ENCODE measurements at regions not wholly inside any gene's neighbourhood (a gene's known extent, or its start where the extent isn't known, plus 50 kb on each side); places are given as distances from the start of the nearest gene placed in this dataset.

DNA sequence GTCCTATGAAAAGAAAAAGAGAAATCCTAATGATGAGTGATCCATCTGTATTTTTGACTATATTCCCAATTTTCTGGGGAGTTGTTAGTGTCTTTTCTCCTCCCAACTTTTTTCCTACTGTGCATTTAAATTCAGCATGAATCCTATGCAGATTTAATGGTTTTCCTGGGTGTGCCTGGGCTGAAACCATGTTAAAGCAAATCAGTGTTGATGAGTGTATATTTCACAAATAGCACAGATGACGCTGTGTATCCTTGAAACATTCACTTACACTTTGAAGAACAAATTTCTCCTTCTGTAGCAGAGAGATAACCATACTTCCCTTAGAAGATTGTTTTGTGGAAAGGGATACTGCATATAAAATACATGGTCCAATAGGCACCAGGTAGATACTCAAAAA, 114.3 kb downstream of the TRIB2 start:
- FAIRE-seq = no peak

DNA sequence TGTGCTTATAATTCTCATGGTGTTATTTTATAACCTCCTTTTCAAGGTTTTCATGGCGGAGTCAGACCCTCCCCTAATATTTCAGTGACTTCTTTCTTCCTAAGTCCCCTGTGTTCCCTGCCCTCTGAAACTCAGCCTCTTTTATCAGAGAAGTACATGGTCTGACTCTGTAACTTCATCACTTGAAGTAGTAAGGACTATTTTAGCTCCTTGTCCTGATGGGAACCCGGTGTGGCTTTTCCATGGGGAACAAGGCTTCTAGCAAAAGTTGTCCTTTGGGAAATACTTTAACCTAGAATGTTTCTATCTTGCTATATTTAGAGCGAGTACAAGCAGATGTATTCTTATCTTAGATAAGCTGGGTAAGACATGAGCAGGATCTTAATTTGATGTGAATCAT, 117.5 kb downstream of the TRIB2 start:
- FAIRE-seq = no peak

DNA sequence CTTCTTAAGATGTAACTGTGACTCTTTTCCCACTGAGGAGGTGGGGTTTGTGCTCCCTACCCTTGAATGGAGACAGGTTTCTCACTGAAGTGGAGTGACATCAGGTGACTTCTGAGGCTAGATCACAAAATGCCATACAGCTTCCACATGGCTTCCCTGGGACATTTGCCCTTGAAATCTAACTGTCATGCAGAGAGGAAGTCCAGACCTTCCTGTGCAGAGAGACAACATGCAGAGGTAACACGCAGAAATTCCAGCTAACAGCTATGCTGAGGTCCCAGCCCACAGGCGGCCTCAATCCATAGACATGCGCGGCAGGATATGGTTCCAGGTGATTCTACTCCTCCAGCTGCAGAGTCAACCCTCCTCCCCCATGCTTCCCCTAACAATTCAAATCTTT, 119.0 kb downstream of the TRIB2 start:
- no peak for FAIRE-seq

DNA sequence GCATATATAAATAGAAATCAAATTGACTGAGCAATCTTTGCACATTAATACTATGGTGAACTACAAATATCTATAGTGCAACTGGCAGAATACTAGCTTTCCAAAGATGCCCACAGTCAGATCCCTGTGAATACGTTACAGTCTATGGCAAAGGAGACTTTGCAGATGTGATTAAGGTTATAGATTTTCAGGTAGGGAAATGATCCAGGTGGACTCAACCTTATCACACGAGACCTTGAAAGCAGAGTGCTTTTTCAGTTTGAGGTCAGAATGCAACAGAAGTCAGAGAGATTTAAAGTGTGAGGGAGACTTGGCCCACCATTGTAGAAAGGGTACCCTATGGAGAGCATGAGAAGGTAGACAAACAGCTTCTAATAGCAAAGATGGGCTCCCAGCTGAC, 122.6 kb downstream of the TRIB2 start:
- FAIRE-seq = no peak

DNA sequence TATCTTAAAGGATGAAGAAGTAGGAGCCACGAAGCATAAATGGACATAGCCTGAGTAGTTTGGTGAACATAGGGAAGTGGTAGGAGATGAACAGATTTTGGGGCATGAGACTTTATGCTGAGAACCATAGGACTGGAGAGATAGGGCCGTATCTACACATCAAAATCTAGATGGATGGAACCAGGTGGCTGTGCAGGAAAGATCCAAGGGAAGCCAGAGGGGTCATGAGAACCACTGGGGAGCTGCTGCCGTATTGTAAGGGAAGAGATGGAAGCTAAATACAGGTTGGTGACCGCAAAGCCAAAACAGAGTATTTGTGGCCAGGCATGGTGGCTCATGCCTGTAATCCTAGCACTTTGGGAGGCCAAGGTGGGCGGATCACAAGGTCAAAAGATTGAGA, 124.3 kb downstream of the TRIB2 start:
- FAIRE-seq = no peak

DNA sequence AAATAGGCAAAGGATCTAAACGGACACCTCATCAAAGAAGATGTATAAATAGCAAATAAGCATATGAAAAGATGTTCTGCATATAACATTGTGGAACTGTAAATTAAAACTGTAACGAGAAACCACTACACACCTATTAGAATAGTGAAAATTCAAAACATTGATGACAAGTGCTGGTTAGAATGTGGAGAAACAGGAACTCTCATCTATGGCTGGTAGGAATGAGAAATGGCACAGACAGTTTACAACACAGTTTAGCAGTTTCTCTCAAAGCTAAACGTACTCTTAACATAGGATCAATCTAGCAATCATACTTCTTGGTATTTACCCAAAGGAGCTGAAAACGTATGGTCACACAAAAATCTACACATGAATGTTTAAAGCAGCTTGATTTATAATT, 126.2 kb downstream of the TRIB2 start:
- FAIRE-seq = no peak

DNA sequence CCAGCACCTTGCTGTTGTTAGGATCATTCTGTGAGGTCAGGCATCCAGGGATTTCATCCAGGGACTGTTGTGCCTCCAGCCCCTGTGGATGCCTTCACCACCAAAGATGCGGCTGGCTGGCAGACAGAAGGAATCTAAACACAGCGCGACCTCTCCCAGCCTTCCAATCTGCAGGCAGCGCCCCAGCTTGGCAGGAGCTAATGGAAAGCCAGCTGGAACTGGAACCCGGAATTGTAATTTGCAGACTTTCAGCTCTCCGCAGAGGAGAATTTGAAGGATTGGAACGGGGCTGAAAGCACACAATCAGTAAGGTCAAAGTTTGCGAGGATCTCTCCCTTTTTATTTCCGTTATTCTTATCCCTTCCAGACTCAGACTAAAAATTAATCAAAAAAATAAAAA, 127.8 kb downstream of the TRIB2 start:
- no peak for FAIRE-seq

DNA sequence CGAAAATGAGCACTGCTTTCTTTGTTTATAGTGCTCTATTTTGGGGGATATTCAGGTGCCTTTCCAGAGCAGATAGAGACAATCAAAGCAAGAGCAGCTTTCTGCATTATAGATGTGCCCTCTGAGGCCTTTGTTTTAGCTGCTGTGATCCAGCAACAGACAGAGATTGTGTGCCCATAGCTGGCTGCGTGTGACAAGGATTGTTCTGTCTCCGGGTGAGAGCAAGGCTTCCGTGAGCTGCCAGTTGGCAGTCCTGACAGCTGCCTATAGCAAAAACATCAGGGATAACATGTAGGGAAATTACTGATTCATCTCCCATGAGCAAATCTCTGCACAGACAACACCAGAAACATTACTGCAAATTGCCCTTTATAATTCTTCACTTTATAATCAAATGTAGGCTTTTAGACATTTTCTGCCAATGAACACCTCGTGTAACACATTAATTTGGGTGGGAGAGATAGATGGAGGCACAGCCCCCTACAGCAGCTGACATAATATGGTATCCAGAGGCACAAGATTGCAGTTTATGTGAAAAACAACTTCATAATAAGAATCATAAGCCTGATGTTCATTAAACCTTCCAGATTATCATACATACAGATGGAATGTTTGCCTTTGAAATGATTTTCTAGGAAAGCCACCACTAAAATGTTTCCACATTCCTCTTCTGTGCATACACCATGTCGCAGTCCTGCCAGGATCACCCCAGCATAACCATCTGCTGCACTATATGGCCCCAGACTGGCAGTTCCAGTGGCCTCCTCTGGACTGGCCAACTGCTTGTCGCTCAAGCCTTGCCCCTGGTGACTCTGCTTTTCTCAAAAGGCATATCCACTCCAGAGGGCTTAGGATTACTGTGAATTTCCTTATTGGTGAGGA, 131.2 kb downstream of the TRIB2 start:
- FAIRE-seq = no peak

DNA sequence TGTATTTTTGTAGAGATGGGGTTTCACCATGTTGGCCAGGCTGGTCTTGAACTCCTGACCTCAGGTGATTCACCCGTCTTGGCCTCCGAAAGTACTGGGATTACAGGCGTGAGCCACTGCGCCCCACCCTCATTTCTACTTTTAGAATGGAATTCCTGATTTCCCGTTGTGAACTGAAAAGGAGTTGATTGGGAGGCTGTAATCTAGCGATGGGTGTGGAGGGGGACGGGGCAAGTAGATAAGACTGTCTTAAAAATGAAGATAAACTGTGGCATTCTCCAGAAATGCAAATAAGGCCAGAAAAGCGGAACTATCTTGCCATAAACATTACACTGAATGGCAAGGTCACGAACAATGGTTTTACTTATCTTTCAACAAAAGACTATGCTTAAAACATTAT, 135.4 kb downstream of the TRIB2 start:
- no peak for FAIRE-seq

DNA sequence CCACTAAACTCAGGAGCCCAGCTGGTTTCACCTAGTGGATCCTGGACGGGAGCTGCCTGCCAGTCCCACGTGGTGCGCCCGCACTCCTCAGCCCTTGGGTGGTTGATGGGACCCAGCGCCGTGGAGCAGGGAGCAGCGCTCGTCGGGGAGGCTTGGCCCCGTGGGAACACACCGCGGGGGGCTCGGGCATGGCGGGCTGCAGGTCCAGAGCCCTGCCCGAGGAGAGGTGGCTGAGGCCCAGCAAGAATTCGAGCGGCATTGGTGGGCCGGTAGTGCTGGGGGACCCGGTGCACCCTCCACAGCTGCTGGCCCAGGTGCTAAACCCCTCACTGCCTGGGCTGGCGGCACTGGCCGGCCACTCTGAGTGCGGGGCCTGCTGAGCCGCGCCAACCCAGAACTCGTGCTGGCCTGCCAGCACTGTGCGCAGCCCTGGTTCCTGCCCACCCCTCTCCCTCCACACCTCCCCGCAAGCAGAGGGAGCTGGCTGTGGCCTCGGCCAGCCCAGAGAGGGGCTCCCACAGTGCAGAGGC, 137.3 kb downstream of the TRIB2 start:
- FAIRE-seq = no peak

DNA sequence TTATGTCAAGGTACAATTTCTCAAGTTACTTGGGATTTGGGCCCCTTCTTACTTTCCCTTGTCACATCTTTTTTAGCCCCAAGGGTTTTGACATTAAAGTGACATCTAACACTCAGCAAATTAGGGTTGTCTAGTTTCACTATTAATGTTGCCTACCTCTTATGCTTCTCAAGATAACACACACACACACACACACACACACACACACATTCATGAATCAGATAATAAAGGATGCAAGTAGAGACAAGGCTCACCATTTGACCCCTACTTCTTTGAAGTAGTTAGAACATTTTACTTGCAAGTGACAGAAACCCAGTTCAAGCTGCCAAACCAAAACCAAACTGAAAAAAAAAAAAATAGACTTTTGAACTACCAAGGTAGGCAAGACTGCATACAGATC, 138.8 kb downstream of the TRIB2 start:
- FAIRE-seq = no peak

DNA sequence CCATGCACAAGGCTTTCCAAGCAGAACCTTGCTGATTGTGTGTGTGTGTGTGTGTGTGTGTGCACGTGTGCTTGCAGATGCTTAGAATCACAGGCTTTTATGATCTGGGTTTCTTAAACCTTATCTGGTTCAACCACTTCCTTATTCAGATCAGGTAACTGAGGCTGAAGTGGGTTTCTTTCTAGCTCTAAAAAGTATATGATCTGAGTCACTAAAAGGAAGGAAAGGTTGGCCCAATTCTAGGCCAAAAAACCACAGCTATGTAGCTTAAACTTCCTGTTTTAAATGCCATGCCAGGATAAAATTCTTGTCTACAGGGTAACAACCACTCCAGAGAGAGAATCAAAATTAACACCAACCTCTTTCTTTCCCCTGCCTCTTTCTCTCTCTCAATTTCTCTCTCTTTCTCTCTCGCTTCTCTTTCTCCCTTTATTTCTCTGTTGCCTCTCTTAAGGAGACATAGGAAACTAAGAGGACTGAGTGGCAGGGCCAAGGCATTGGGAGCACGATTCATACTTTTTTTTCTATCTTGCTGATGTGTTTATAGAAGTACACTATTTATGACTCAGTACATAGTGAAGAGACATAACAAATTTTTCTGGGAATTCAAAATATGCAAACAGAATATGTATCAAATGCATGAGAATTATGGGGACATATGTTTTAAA, 140.3 kb downstream of the TRIB2 start:
- no peak for FAIRE-seq

DNA sequence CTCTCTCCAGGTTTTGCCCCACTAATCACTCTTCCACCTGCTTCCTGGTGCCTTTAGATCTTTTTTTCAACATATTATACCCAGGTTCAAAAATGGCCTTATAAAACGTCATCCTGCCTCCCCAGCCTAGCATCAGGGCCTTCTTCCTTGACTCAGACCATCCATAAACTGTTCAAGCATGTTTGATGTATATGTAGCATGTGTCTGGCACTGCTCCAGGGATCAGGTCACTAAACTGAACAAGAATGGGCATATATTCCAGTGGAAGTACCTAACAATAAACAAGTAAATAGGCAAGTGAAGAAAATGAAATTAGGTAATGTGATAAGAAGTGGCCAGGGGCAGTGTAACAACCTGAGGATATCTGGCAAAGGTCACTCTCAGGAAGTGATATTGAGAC, 141.2 kb downstream of the TRIB2 start:
- no peak for FAIRE-seq

DNA sequence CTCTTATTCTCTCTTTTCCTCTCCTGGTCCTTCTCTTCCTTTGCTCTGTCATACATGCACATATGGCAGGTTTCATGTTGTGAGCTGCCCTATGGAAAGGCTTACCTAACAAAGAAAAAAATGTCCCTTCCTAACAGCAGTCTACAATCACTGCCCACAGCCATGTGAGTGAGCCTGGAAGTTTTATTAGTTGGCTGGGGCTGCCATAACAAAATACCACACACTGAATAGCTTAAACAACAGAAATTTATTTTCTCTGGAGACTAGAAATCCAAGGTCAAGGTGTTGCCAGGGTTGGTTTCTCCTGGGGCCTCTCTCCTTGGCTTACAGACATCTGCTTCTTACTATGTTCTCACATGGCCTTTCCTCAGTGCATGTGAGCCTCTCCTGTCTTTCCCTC, 142.1 kb downstream of the TRIB2 start:
- no peak for FAIRE-seq

DNA sequence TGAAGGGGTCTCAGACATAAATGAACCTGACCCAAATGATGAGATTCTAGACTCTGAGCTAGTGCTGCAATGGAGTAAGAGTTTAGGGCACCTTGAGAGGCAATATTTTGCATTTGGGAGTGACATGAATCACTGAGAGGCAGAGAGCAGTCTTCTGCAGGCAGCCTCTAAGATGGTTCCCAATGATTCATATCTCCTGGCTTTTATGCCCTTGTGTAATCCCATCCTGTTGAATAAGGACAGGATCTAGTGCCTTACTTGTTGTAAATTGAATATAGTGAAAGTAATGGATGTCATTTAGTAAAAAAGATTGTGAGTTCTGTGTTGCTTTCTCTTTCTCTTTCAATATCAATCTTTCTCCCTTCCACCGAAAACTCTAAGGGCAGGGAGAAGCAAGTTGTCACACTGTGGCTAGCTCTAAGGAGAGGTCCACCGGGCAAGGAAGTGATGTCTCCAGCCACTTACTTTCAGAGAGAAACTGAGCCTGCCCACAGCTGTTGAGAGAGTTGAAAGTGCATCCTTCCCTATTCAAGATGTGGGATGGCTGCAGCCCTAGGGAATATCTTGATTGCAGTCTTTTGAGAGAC, 144.7 kb downstream of the TRIB2 start:
- no peak for FAIRE-seq

DNA sequence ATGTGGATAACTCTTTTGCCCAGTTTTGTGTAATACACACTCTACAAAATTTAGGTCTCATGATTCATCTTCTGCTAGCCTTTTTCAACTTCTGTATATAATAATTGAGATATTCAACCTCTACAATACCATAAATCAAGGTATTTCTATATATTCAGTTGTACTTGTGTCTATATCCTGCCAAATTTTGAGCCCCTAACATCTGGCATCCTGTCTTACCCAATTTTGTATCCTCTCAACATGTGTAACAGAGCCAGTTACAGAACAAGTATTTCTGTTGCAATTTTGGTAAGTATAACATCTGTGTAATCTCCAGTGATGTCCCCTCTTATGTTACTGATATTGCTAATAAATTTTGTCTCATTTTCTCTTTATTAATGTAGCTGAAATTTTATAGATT, 145.8 kb downstream of the TRIB2 start:
- FAIRE-seq = no peak

DNA sequence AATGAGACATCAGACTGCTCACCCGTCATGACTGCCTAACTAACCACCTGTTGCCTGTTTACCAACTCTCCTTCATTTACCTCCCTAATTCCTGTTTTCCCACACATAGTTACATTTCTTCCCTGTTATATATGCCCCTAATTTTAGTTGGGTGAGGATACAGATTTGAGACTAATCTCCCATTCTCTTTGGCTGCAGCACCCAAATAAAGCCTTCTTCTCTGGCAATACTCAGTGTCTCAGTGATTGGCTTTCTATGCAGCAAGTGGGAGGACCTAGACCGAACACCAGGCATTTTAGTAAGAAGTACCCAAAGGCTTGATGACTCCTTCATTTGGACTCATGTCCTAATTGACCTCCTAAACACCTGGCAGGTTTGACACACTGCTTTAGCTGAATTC, 147.2 kb downstream of the TRIB2 start:
- FAIRE-seq = no peak

DNA sequence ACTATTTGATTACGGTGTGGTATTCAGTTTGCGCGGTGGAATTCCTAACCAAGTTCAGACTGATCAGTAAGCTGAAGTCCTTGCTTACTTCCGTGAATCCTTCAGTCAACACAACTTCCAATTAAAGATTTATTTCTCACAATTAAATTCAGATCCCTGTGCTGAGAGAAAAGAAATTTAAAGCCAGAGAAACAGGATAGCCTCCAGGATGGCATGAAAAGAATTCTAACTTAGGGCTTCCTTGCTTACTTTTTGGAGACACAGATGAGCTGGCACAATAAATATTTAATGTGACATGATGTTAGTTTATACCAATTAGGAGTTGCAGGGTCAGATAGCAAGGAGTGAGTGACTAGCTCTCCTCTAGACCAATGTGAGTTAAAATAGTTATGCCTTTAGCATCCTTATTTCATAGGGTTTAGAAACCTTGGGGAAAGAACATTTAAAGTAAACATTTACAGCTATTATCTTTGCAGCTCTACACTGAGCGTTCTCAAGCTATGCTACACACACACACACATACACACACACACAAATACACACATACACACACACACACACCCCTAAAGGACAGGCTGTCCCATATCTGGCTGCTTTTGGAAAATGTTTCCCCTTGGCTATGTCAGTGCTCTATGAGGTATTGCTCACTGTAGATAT, 151.0 kb downstream of the TRIB2 start:
- FAIRE-seq = no peak

DNA sequence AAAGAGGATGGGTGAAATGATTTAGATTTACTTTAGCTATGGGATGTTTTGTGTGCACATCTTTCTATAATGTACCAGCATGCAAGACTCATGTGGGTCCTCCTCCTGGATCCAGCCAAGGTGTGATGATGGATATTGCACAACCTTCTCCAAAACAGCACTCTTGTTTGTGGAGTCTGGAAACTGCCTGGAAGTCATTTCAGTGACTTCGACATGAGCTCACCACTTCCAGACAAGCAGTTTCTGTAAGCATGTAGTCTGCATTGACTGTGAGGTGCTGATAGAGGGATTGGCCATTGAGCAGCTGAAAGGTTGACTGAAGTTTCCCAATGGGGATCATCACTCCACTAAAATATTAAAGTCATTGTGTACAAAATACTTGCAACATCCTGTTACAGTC, 154.0 kb downstream of the TRIB2 start:
- FAIRE-seq = no peak

DNA sequence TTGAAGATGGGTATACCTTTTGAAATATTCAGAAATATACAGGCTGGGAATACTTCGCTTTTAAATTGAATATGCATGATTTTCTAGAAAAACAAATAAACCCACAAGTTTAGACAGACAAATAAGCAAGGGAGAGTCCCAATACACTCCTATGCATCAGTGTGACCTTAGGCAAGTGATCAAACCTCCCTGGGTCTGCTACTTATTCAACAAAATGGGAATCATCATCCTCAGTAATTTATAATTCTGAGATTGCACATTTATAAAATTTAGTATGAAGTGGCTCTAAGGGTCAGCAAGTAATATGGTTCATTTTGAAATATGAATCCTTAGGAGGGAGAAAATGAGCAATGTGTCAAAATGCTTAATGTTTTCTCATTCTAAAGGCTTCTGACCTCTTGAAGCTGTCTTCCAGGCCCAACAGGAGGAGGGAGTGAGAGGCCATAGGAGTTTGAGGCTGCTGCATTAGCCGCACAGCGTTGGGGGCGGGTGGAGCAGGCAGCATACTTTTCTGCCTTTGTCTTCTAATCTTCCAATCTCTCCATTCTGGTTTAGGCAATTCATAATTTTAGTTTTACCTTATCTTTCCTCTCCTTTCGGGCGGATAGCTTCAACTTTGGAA, 155.1 kb downstream of the TRIB2 start:
- no peak for FAIRE-seq

DNA sequence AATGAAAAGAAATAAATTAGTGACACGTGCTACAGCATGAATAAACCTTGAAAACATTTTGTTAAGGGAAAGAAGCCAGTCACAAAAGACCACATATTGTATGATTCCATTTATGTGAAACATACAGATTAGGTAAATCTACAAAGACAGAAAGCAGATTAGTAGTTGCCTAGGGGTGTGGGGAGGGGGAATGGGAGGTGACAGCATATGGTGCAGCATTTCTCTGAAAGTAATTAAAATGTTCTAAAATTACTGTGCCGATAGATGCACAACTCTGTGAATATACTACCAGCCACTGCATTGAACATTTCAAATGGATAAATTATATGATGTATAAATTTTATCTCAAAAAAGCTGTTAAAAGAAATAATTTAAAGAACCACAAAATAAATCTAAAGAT, 161.0 kb downstream of the TRIB2 start:
- no peak for FAIRE-seq

DNA sequence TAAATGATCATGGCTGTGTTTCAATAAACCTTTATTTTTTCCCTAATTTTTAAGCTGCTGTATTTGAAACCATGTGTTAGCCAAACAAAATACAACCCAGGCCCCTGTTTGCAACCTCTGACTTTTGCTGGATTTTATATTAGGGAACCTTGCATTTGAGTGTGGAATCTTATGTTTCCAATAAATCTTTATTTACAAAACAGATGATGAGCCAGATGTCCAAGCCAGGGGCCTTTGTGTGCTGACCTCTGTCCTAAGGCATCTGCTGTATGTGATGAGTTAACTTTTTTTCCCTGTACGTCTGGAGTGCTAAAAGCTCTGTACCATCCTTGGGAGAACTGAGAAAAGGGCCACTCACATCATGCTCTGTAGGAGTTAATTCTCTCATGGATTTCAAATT, 162.9 kb downstream of the TRIB2 start:
- no peak for FAIRE-seq

DNA sequence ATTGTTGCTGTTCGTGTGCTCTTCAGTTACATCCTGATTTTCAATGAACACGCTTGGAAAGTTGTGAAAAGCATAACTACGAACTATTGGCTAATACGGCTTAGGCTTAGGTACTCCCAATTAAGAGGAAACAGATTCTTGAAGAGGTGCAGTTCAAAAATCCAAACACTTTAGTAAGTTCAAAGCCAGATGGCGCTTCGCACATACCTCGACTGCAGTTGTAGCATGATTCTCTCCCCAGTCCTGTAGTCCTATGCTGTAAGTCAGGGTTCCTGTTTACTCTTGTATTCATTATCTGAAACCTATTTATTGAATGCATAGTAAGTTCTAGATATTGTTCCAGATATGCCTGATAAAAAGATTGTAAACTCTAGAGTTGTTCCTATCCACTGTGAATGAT, 165.2 kb downstream of the TRIB2 start:
- no peak for FAIRE-seq

Data from G401.6 (cell line).